Upper lobe of left lung (tissue), 6 donors: ENCODE measurements at regions not wholly inside any gene's neighbourhood (a gene's known extent, or its start where the extent isn't known, plus 50 kb on each side); places are given as distances from the start of the nearest gene placed in this dataset.
A peak's percentile ranks its signal among the peaks of the same experiment; 100 is the strongest.

Experiments used
- ATAC-seq, 2 donors: fragments of 200-7000 bp; cut with Tn5 transposase; one replicate each; pipeline ENCODE4 v1.9.1; 2022; ENCODE audit warnings: mild to moderate bottlenecking in 2 of 2, moderate library complexity in 2 of 2; ENCODE audit not compliant: low FRiP score in 2 of 2
- DNase-seq, 2 donors: peaks; one replicate each; pipeline ENCODE4 v3.0.0-alpha.2; 2019 to 2020
- H3K27ac ChIP-seq, 4 donors: fragments of 200-600 bp; sonication (generic); one replicate each; pipeline ENCODE4 v1.5.1; 2016 to 2019
- H3K27me3 ChIP-seq, 4 donors: fragments of 200-600 bp; sonication (generic); one replicate each; pipeline ENCODE4 v1.5.1; 2017 to 2019
- H3K36me3 ChIP-seq, 4 donors: fragments of 200-600 bp; sonication (generic); one replicate each; pipeline ENCODE4 v1.5.1; 2016 to 2019
- H3K4me1 ChIP-seq, 4 donors: fragments of 200-600 bp; sonication (generic); one replicate each; pipeline ENCODE4 v1.5.1; 2018 to 2019
- H3K4me3 ChIP-seq, 4 donors: fragments of 200-600 bp; sonication (generic); one replicate each; pipeline ENCODE4 v1.5.1; 2017 to 2019; ENCODE audit warnings: mild to moderate bottlenecking in 2 of 4, moderate library complexity in 1 of 4
- H3K9me3 ChIP-seq, 4 donors: fragments of 200-600 bp; sonication (generic); one replicate each; pipeline ENCODE4 v1.5.1; 2018 to 2019
- EP300 ChIP-seq, 4 donors: sonication (generic); formaldehyde crosslinking; IDR thresholded peaks; one replicate each; pipeline ENCODE4 v1.5.1; 2017; ENCODE audit warnings: antibody characterized with exemption in 4 of 4, control low read depth in 2 of 4
- POLR2A ChIP-seq, 4 donors: fragments of 450-650 bp; IDR thresholded peaks; one replicate each; pipeline ENCODE4 v1.5.1; 2016 to 2017; ENCODE audit warnings: antibody characterized with exemption in 4 of 4, mild to moderate bottlenecking in 2 of 4
- POLR2AphosphoS5 ChIP-seq, 2 donors: sonication (generic); formaldehyde crosslinking; IDR thresholded peaks; one replicate each; pipeline ENCODE4 v1.5.1; 2017; ENCODE audit warnings: antibody characterized with exemption in 2 of 2
- WGBS, 2 donors: methylation state at CpG; one replicate each; pipeline ENCODE4 v1.1.5; 2017 to 2018; 5-methylcytosine and 5-hydroxymethylcytosine counted together
- TF ChIP-seq, protein P1 (sequence below), 6 experiments: fragments of 450-650 bp in 4 of 6; fragments of 200-600 bp in 2 of 6; sonication (generic) in 2 of 6; IDR thresholded peaks; one replicate each; pipeline ENCODE4 v1.5.1; 2016 to 2019; ENCODE audit warnings: antibody characterized with exemption in 6 of 6
- donor health status: DM: no; HTN: no; CAD: no; lungs with moderate emphysema.
- donor health status: DM: no; HTN: yes; CAD: no; lungs with severe emphysema.

GRCh38 chr2:120519469-120519868 is 173.5 kb downstream of the INHBB start:
- no peaks in the 10 kb centered on the region for H3K36me3 ChIP-seq
- peaks cover 0 to 4% (median 0%) of the 10 kb centered on the region in 4 donors for H3K27me3 ChIP-seq
- H3K4me1 ChIP-seq: peaks cover 0 to 7% (median 5%) of the 10 kb centered on the region in 4 donors
- DNase-seq (no peak), ATAC-seq (no peak)
- TF ChIP-seq POLR2A (IDR thresholded peaks at IDR 0.05): no peak
- TF ChIP-seq, protein P1, sequence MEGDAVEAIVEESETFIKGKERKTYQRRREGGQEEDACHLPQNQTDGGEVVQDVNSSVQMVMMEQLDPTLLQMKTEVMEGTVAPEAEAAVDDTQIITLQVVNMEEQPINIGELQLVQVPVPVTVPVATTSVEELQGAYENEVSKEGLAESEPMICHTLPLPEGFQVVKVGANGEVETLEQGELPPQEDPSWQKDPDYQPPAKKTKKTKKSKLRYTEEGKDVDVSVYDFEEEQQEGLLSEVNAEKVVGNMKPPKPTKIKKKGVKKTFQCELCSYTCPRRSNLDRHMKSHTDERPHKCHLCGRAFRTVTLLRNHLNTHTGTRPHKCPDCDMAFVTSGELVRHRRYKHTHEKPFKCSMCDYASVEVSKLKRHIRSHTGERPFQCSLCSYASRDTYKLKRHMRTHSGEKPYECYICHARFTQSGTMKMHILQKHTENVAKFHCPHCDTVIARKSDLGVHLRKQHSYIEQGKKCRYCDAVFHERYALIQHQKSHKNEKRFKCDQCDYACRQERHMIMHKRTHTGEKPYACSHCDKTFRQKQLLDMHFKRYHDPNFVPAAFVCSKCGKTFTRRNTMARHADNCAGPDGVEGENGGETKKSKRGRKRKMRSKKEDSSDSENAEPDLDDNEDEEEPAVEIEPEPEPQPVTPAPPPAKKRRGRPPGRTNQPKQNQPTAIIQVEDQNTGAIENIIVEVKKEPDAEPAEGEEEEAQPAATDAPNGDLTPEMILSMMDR (IDR thresholded peaks at IDR 0.05): no peak
- no peak for TF ChIP-seq POLR2AphosphoS5 (IDR thresholded peaks at IDR 0.05)
- TF ChIP-seq EP300 (IDR thresholded peaks at IDR 0.05): no peak
- 86 to 91% methylated on average over 6 of the region's 6 CpGs for WGBS, 2 donors
- H3K4me3 ChIP-seq: no peak overlapping the region
- no peak overlapping the region for H3K27ac ChIP-seq
- H3K9me3 ChIP-seq: no peaks in the 10 kb centered on the region

DNA sequence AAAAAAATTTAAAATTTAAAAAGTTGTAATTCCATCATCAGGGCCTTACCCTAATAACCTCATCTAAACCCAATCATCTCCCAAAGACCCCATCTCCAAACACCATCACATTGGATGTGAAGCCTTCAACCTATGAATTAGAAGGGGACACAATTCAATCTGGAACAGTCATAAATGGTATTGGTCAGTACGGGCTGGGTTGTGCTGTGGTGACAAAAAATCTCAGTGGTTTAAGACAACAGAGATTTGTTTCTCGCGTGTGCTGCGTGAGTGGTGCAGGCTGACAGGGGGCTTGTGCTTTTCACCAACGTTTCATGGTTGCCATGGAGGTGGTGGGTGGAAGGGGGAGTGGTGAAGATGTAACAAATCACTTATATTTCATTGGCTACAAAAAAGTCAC is 174.5 kb downstream of the INHBB start:
- Histone ChIP-seq H3K36me3 (no peaks in the 10 kb centered on the region), H3K4me3 (no peak overlapping the region), H3K4me1 (peaks cover 0 to 7% (median 5%) of the 10 kb centered on the region in 4 donors), H3K9me3 (no peaks in the 10 kb centered on the region), H3K27me3 (peaks cover 0 to 4% (median 0%) of the 10 kb centered on the region in 4 donors), H3K27ac (no peak overlapping the region)
- TF ChIP-seq POLR2A (IDR thresholded peaks at IDR 0.05) (no peak), EP300 (IDR thresholded peaks at IDR 0.05) (no peak), POLR2AphosphoS5 (IDR thresholded peaks at IDR 0.05) (no peak)
- TF ChIP-seq, protein P1 (IDR thresholded peaks at IDR 0.05): no peak
- DNase-seq (no peak), ATAC-seq (no peak)
- 85 to 90% methylated on average over 5 of the region's 5 CpGs for WGBS, 2 donors

- ATAC-seq (peak; percentile 54 to 56), DNase-seq (peak in 1 of 2 donors; percentile 58)
- H3K27ac ChIP-seq: no peak overlapping the region
- no peak for TF ChIP-seq POLR2AphosphoS5 (IDR thresholded peaks at IDR 0.05)
- TF ChIP-seq, protein P1 (IDR thresholded peaks at IDR 0.05): peak; percentile 54 to 80 (median 72)
- TF ChIP-seq POLR2A (IDR thresholded peaks at IDR 0.05): no peak
- peaks cover 0 to 4% (median 0%) of the 10 kb centered on the region in 4 donors for H3K27me3 ChIP-seq
- H3K4me1 ChIP-seq: peaks cover 0 to 7% (median 5%) of the 10 kb centered on the region in 4 donors
- no peaks in the 10 kb centered on the region for H3K9me3 ChIP-seq
- H3K4me3 ChIP-seq: no peak overlapping the region
- 36 to 37% methylated on average over 12 to 13 of the region's 13 CpGs for WGBS, 2 donors
- H3K36me3 ChIP-seq: no peaks in the 10 kb centered on the region
Observed at GRCh38 chr2:120520929-120521912, 175.3 kb downstream of the INHBB start.

DNA sequence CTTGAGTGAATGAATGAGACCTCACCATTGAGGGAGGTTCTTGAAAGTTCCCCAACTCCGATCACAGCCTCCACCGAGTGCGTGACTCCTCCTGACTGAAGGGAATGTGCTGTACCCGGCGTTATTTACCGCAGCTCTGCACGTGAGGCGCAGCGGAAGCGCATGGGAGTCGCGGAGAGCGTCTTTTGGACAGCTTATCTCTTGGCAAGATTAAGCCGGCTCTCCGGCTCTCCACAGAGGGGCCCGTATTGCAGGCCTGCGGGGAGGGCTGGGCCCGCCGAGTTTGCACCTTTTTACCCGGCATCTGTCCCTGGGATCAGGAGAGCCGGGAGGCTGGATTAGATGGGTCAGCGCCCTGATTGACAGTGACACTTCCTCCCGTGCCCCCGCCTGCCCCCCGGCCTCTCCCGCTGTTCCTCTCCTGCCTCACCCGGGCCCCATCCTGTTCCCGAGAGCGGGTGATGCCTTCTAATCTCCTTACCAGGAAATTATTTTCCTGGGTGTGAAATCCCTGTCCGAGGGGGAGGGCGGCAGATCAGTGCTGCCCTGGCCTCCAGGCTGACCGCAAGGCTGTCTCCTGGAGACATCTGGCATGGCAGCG is 176.3 kb downstream of the INHBB start:
- TF ChIP-seq POLR2A (IDR thresholded peaks at IDR 0.05): no peak
- TF ChIP-seq, protein P1 (IDR thresholded peaks at IDR 0.05): no peak
- peak in 1 of 4 donors; percentile 74 for TF ChIP-seq EP300 (IDR thresholded peaks at IDR 0.05)
- peak in 1 of 2 donors; percentile 53 for TF ChIP-seq POLR2AphosphoS5 (IDR thresholded peaks at IDR 0.05)
- Histone ChIP-seq H3K27ac (no peak overlapping the region), H3K36me3 (no peaks in the 10 kb centered on the region), H3K4me3 (no peak overlapping the region), H3K4me1 (peaks cover 0 to 7% (median 5%) of the 10 kb centered on the region in 4 donors), H3K9me3 (no peaks in the 10 kb centered on the region), H3K27me3 (peaks cover 0 to 4% (median 0%) of the 10 kb centered on the region in 4 donors)
- 34 to 37% methylated on average over 19 to 33 of the region's 33 CpGs for WGBS, 2 donors
- ATAC-seq (peak in 1 of 2 donors; percentile 3), DNase-seq (peak in 1 of 2 donors; percentile 78)
